DND-41 (cell line): ENCODE measurements at regions not wholly inside any gene's neighbourhood (a gene's known extent, or its start where the extent isn't known, plus 50 kb on each side); places are given as distances from the start of the nearest gene placed in this dataset.

ENCODE experiments used
- ATAC-seq: fragments of 200-7000 bp; cut with Tn5 transposase; 3 replicates; pipeline ENCODE4 v1.9.1; 2021; ENCODE audit warnings: low read depth; ENCODE audit not compliant: insufficient read depth
- DNase-seq: peaks from one replicate; pipeline ENCODE4 v3.0.0-alpha.2; 2020
- H2AFZ ChIP-seq: 2 replicates; pipeline ENCODE4 v1.6.0; 2012; ENCODE audit warnings: low read depth, low read length
- H3K27ac ChIP-seq: 2 replicates; pipeline ENCODE4 v1.5.1; 2012; ENCODE audit warnings: low read length, inconsistent platforms
- H3K27me3 ChIP-seq: fragments of 200-600 bp; sonication (generic); 2 replicates; pipeline ENCODE4 v1.6.0; 2012; ENCODE audit warnings: low read length, mild to moderate bottlenecking, inconsistent platforms; ENCODE audit not compliant: insufficient read depth, poor library complexity
- H3K36me3 ChIP-seq: 2 replicates; pipeline ENCODE4 v1.5.1; 2012; ENCODE audit warnings: low read length, inconsistent platforms; ENCODE audit not compliant: insufficient read depth
- H3K4me1 ChIP-seq: 2 replicates; pipeline ENCODE4 v1.5.1; 2012; ENCODE audit warnings: mild to moderate bottlenecking, low read length; ENCODE audit not compliant: insufficient read depth
- H3K4me2 ChIP-seq: 2 replicates; pipeline ENCODE4 v1.6.0; 2012; ENCODE audit warnings: mild to moderate bottlenecking, moderate library complexity, low read length, inconsistent platforms; ENCODE audit not compliant: insufficient read depth
- H3K4me3 ChIP-seq, 2 experiments: fragments of 200-600 bp in 1 of 2; shearing (Covaris generic) in 1 of 2; 2 replicates each; pipeline ENCODE4 v1.5.1; 2012 to 2016; ENCODE audit warnings: inconsistent platforms in 2 of 2, low read length in 2 of 2, mild to moderate bottlenecking in 2 of 2, low read depth in 1 of 2, moderate library complexity in 1 of 2
- H3K79me2 ChIP-seq: 2 replicates; pipeline ENCODE4 v1.6.0; 2012; ENCODE audit warnings: low read length, inconsistent platforms; ENCODE audit not compliant: insufficient read depth
- H3K9ac ChIP-seq: 2 replicates; pipeline ENCODE4 v1.6.0; 2012; ENCODE audit warnings: low read depth, mild to moderate bottlenecking, inconsistent platforms, low read length, moderate library complexity
- H3K9me3 ChIP-seq: 2 replicates; pipeline ENCODE4 v1.5.1; 2012; ENCODE audit warnings: low read length, moderate library complexity, mild to moderate bottlenecking, inconsistent platforms; ENCODE audit not compliant: insufficient read depth, severe bottlenecking
- H4K20me1 ChIP-seq: 2 replicates; pipeline ENCODE4 v1.6.0; 2012; ENCODE audit warnings: low read length; ENCODE audit not compliant: insufficient read depth
- EZH2 ChIP-seq: IDR thresholded peaks from 3 replicates; pipeline ENCODE4 v1.6.1; 2012; ENCODE audit warnings: borderline replicate concordance, low read depth, mild to moderate bottlenecking, moderate library complexity, low read length, inconsistent platforms; ENCODE audit not compliant: severe bottlenecking
- TF ChIP-seq, protein P1 (sequence below): IDR thresholded peaks from 2 replicates; pipeline ENCODE4 v1.5.1; 2012; ENCODE audit warnings: borderline replicate concordance, low read length, moderate library complexity, mild to moderate bottlenecking; ENCODE audit not compliant: poor library complexity, severe bottlenecking; ENCODE audit errors: extremely low read depth

DNA sequence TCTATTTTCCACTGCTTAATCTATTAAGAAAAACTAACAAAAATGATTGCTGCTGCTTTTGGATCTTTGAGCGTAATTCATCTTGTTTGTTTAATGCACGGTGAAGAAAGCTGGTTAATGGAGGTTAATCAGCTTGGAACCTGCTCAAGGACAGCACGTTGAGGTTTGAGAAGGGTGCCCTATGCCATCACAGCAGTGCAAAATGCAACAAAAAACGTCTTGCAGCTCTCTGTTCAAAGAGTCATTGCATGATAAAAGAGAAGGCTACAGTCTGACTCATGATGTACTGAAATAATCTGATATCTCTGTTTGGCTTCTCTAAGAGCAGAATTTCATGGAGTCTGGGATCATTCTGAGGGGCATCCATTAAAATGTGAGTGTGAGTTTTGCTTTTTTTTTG is 80.6 kb upstream of the PREP start:
- no peak overlapping the region for H2AFZ ChIP-seq
- H3K9ac ChIP-seq: no peak overlapping the region
- no peaks in the 10 kb centered on the region for H3K36me3 ChIP-seq
- ATAC-seq: no peak
- H4K20me1 ChIP-seq: no peaks in the 10 kb centered on the region
- H3K4me3 ChIP-seq: no peak overlapping the region
- H3K27ac ChIP-seq: no peak overlapping the region
- no peak overlapping the region for H3K4me2 ChIP-seq
- no peaks in the 10 kb centered on the region for H3K9me3 ChIP-seq
- H3K27me3 ChIP-seq: no peaks in the 10 kb centered on the region
- DNase-seq: no peak
- H3K79me2 ChIP-seq: no peaks in the 10 kb centered on the region
- H3K4me1 ChIP-seq: peaks cover 29% of the 10 kb centered on the region
- TF ChIP-seq, protein P1, sequence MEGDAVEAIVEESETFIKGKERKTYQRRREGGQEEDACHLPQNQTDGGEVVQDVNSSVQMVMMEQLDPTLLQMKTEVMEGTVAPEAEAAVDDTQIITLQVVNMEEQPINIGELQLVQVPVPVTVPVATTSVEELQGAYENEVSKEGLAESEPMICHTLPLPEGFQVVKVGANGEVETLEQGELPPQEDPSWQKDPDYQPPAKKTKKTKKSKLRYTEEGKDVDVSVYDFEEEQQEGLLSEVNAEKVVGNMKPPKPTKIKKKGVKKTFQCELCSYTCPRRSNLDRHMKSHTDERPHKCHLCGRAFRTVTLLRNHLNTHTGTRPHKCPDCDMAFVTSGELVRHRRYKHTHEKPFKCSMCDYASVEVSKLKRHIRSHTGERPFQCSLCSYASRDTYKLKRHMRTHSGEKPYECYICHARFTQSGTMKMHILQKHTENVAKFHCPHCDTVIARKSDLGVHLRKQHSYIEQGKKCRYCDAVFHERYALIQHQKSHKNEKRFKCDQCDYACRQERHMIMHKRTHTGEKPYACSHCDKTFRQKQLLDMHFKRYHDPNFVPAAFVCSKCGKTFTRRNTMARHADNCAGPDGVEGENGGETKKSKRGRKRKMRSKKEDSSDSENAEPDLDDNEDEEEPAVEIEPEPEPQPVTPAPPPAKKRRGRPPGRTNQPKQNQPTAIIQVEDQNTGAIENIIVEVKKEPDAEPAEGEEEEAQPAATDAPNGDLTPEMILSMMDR: no peak
- TF ChIP-seq EZH2: no peak

DNA sequence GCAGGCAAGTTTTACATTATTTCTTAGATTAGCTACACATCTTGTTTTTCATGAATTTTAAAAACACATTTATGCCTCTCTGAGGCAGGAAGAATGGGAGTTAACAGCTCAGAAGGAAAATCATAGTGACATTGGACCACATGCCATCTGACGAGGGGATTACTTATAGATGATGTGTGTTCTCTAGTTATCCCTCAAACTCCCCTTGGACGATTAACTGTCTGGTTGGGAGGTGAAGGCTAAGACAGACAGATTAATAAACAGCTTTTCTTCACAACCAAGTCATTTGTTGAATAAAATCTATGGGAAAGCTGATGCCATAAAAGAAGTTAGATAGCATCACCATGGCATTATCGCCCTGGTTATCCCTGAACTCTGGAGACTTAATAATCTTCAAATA is 80.0 kb upstream of the PREP start:
- H4K20me1 ChIP-seq: no peaks in the 10 kb centered on the region
- H3K9ac ChIP-seq: no peak overlapping the region
- TF ChIP-seq EZH2: no peak
- TF ChIP-seq, protein P1: no peak
- H3K9me3 ChIP-seq: no peaks in the 10 kb centered on the region
- ATAC-seq (no peak), DNase-seq (no peak)
- H2AFZ ChIP-seq: no peak overlapping the region
- no peaks in the 10 kb centered on the region for H3K27me3 ChIP-seq
- no peaks in the 10 kb centered on the region for H3K79me2 ChIP-seq
- peak overlapping the region; percentile 12 for H3K27ac ChIP-seq
- H3K4me2 ChIP-seq: no peak overlapping the region
- H3K4me1 ChIP-seq: peaks cover 29% of the 10 kb centered on the region
- H3K36me3 ChIP-seq: no peaks in the 10 kb centered on the region
- H3K4me3 ChIP-seq: no peak overlapping the region

DNA sequence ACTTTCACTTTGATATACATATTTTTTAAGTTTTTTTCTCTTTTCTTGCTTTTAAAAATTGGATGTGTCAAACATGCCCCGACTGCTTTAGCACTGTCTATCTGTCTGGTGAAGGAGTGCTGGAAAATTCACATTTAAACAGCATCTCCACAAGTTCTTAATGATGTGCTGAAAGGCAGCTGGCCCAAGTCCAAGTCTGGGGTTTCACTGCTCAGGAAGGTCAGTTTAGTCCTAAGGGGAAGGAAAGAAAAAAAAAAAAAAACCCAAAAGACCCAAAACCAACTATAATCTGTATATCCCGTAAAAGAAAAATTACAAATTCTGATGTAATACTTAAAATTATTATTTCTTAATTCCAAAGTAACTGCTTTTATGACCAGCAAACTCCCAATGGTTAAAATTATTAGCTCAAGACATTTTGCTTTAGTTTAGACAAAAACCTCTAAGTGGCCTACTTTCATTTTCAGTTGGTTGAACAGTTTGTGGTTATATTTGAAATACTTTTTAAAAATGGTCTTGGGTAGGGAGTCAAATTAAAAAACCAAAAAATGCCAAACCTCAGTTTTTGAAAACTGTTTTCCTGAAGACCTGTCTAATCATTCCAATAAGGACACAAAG is 79.5 kb upstream of the PREP start:
- peaks cover 2% of the 10 kb centered on the region for H3K9me3 ChIP-seq
- H3K4me2 ChIP-seq: peak overlapping the region; percentile 21; the same call in 1 of the 2 replicates
- DNase-seq (peak; percentile 29), ATAC-seq (peak; percentile 46; the same call in 1 of the 3 replicates)
- H3K4me1 ChIP-seq: peaks cover 29% of the 10 kb centered on the region
- no peaks in the 10 kb centered on the region for H3K79me2 ChIP-seq
- H4K20me1 ChIP-seq: no peaks in the 10 kb centered on the region
- TF ChIP-seq, protein P1: no peak
- TF ChIP-seq EZH2: no peak
- no peak overlapping the region for H3K4me3 ChIP-seq
- H3K27ac ChIP-seq: peak overlapping the region; percentile 41
- no peaks in the 10 kb centered on the region for H3K36me3 ChIP-seq
- no peak overlapping the region for H2AFZ ChIP-seq
- H3K9ac ChIP-seq: no peak overlapping the region
- no peaks in the 10 kb centered on the region for H3K27me3 ChIP-seq
